ENCODE measurements at regions not wholly inside any gene's neighbourhood (a gene's known extent, or its start where the extent isn't known, plus 50 kb on each side); places are given as distances from the start of the nearest gene placed in this dataset.

- no peaks in the 10 kb centered on the region for H3K36me3 ChIP-seq (ENCODE audit: control insufficient read depth, insufficient read depth, low read length)
- no peak for TF ChIP-seq CTCF (IDR thresholded peaks at IDR 0.05; ENCODE audit: insufficient read depth, low read length, poor library complexity, severe bottlenecking)
- no peak overlapping the region for H3K4me3 ChIP-seq (ENCODE audit: low read depth, low read length)
- H3K27me3 ChIP-seq (ENCODE audit: control insufficient read depth, insufficient read depth, low read length): no peaks in the 10 kb centered on the region
- DNase-seq (ENCODE audit: low read depth): no peak
These were observed 223.9 kb upstream of the PPP2R2D start for GRCh38 chr10:131676800-131677421.

- H3K27me3 ChIP-seq (ENCODE audit: control insufficient read depth, insufficient read depth, low read length): no peaks in the 10 kb centered on the region
- no peaks in the 10 kb centered on the region for H3K36me3 ChIP-seq (ENCODE audit: control insufficient read depth, insufficient read depth, low read length)
- no peak for DNase-seq (ENCODE audit: low read depth)
- no peak for TF ChIP-seq CTCF (IDR thresholded peaks at IDR 0.05; ENCODE audit: insufficient read depth, low read length, poor library complexity, severe bottlenecking)
- no peak overlapping the region for H3K4me3 ChIP-seq (ENCODE audit: low read depth, low read length)
These were observed 223.1 kb upstream of the PPP2R2D start for GRCh38 chr10:131677671-131678070.

- Histone ChIP-seq H3K36me3 (ENCODE audit: control insufficient read depth, insufficient read depth, low read length) (no peaks in the 10 kb centered on the region), H3K4me3 (ENCODE audit: low read depth, low read length) (no peak overlapping the region), H3K27me3 (ENCODE audit: control insufficient read depth, insufficient read depth, low read length) (no peaks in the 10 kb centered on the region)
- no peak for DNase-seq (ENCODE audit: low read depth)
- no peak for TF ChIP-seq CTCF (IDR thresholded peaks at IDR 0.05; ENCODE audit: insufficient read depth, low read length, poor library complexity, severe bottlenecking)
These were observed 222.6 kb upstream of the PPP2R2D start for GRCh38 chr10:131678171-131678570.

GRCh38 chr10:131678613-131679012, 222.2 kb upstream of the PPP2R2D start:
- H3K4me3 ChIP-seq (ENCODE audit: low read depth, low read length): no peak overlapping the region

GRCh38 chr10:131679926-131680325, 220.9 kb upstream of the PPP2R2D start:
- Histone ChIP-seq H3K4me3 (ENCODE audit: low read depth, low read length) (no peak overlapping the region), H3K27me3 (ENCODE audit: control insufficient read depth, insufficient read depth, low read length) (no peaks in the 10 kb centered on the region), H3K36me3 (ENCODE audit: control insufficient read depth, insufficient read depth, low read length) (no peaks in the 10 kb centered on the region)
- TF ChIP-seq CTCF (IDR thresholded peaks at IDR 0.05; ENCODE audit: insufficient read depth, low read length, poor library complexity, severe bottlenecking): no peak
- DNase-seq (ENCODE audit: low read depth): no peak

More at GRCh38 chr10:131678613-131679012, 222.2 kb upstream of the PPP2R2D start:
- no peak for DNase-seq (ENCODE audit: low read depth)
- TF ChIP-seq CTCF (IDR thresholded peaks at IDR 0.05; ENCODE audit: insufficient read depth, low read length, poor library complexity, severe bottlenecking): no peak
- Histone ChIP-seq H3K36me3 (ENCODE audit: control insufficient read depth, insufficient read depth, low read length) (no peaks in the 10 kb centered on the region), H3K27me3 (ENCODE audit: control insufficient read depth, insufficient read depth, low read length) (no peaks in the 10 kb centered on the region)

- Histone ChIP-seq H3K4me3 (ENCODE audit: low read depth, low read length) (no peak overlapping the region), H3K27me3 (ENCODE audit: control insufficient read depth, insufficient read depth, low read length) (no peaks in the 10 kb centered on the region), H3K36me3 (ENCODE audit: control insufficient read depth, insufficient read depth, low read length) (no peaks in the 10 kb centered on the region)
- no peak for TF ChIP-seq CTCF (IDR thresholded peaks at IDR 0.05; ENCODE audit: insufficient read depth, low read length, poor library complexity, severe bottlenecking)
- DNase-seq (ENCODE audit: low read depth): no peak
These were observed 219.7 kb upstream of the PPP2R2D start for GRCh38 chr10:131681122-131681521.

Measured in kidney epithelial cell (primary cell).